ENCODE measurements at regions not wholly inside any gene's neighbourhood (a gene's known extent, or its start where the extent isn't known, plus 50 kb on each side); places are given as distances from the start of the nearest gene placed in this dataset.

- DNase-seq (ENCODE audit: low spot score in 2 of 2) (no peak), ATAC-seq (no peak)
These were observed 419.6 kb upstream of the B3GALT2 start for GRCh38 chr1:193606035-193606434.

GRCh38 chr1:193602705-193603104 is 416.3 kb upstream of the B3GALT2 start:
- Mint-ChIP-seq H3K27ac (no peak overlapping the region), H3K36me3 (no peaks in the 10 kb centered on the region), H3K9me3 (peaks cover 4 to 6% of the 10 kb centered on the region in 2 donors)
- DNase-seq (ENCODE audit: low spot score in 2 of 2) (no peak), ATAC-seq (no peak)

More at GRCh38 chr1:193606035-193606434, 419.6 kb upstream of the B3GALT2 start:
- Mint-ChIP-seq H3K27ac (peak overlapping the region in 1 of 2 donors; percentile 51), H3K9me3 (peaks cover 12 to 14% of the 10 kb centered on the region in 2 donors), H3K36me3 (peaks cover 7 to 10% of the 10 kb centered on the region in 2 donors)

DNA sequence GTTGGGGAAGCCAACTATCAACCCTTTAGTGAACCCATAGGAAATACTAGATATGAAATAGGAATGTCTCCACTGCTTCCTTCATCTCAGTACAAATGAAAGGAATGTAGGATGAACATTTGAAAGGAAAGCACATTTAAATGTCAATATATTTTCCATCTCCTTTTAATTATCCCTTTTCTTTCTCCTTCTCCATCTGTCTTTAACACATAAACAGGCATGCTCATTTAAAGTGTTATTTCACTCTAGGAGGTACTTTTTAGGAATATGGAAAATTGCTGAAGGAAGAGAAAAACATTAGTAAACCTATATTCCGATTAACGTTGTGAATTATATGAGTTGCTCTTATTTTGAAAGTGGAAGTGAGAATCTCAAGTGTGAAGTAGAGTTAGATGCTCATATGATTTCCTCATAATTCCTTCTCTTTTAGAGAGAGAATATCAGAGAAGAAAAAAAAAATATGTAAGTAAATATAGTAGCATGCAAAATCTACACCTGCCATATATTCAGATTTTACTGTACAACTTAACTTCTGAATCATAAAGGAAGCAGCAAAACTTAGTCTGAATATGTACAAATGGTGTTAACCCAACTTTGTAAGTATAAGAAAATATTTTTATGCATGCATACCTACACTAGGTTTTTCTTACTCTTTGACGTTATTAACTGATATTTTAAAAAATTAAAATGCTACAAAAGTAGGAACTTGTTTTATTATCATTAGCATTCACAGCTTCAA is 406.9 kb upstream of the B3GALT2 start:
- ATAC-seq (no peak), DNase-seq (ENCODE audit: low spot score in 2 of 2) (no peak)
- H3K9me3 Mint-ChIP-seq, result peaks cover 0 to 5% of the 10 kb centered on the region in 2 donors
- H3K36me3 Mint-ChIP-seq, result peaks cover 4 to 7% of the 10 kb centered on the region in 2 donors
- no peak overlapping the region for H3K27ac Mint-ChIP-seq

GRCh38 chr1:193592317-193592716 is 405.9 kb upstream of the B3GALT2 start:
- Mint-ChIP-seq H3K36me3 (peaks cover 4 to 7% of the 10 kb centered on the region in 2 donors), H3K27ac (no peak overlapping the region), H3K9me3 (peaks cover 0 to 5% of the 10 kb centered on the region in 2 donors)
- peak in 1 of 2 donors; percentile 59 for ATAC-seq
- no peak for DNase-seq (ENCODE audit: low spot score in 2 of 2)

GRCh38 chr1:193590102-193590501 is 403.7 kb upstream of the B3GALT2 start:
- Mint-ChIP-seq H3K9me3 (no peaks in the 10 kb centered on the region), H3K27ac (no peak overlapping the region), H3K36me3 (no peaks in the 10 kb centered on the region)
- ATAC-seq (no peak), DNase-seq (ENCODE audit: low spot score in 2 of 2) (no peak)

DNA sequence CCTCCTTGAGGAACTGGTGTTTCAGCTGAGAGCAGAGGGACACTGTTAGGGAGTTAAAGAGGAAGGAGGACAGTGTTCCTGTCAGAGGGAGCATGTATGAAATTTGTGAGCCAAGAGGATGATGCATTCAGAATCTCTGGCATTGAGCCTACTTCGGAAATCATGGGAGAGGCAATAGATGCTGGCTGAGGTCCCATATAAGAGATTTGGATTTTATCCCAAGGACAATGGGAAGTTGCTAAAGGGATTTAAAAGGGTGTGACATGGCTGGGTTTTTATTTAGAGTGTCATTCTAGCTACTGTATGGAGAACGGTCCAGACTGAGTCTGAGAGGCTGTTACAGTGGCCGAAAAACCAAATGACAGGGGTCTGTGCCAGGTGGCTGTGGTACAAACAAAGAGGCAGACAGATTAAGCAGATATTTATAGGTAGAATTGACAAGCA is 403.2 kb upstream of the B3GALT2 start:
- Mint-ChIP-seq H3K27ac (no peak overlapping the region), H3K9me3 (no peaks in the 10 kb centered on the region), H3K36me3 (no peaks in the 10 kb centered on the region)
- ATAC-seq (no peak), DNase-seq (ENCODE audit: low spot score in 2 of 2) (no peak)

GRCh38 chr1:193588311-193589082 is 402.1 kb upstream of the B3GALT2 start:
- ATAC-seq, result no peak

DNA sequence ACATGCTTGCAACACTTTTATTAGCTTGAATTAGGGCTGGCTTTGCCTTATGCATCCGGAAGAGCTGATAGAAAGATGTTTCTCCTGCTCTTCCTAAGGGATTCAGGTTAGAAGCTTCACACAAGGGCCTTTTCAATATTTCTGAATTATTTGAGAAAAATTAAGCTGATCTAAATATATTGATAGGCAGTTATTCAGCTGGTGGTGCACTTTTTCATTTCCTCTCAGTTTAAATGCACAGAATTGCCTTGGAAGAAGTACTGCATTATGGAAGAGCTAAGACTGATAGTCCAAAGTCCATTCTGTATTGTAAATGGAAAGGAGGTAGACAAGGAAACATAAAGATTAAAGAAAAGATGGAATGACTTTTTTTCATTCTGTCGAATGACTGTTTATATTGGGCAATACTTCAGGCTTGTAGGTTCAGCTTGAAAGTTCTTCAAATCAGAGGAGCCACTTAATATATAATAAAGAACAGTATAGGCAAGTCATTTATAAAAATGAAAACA is 398.4 kb upstream of the B3GALT2 start:
- peaks cover 3 to 16% of the 10 kb centered on the region in 2 donors for H3K9me3 Mint-ChIP-seq
- ATAC-seq, result no peak
- DNase-seq (ENCODE audit: low spot score in 2 of 2), result no peak
- H3K36me3 Mint-ChIP-seq, result peaks cover 12 to 14% of the 10 kb centered on the region in 2 donors
- no peak overlapping the region for H3K27ac Mint-ChIP-seq

More at GRCh38 chr1:193588311-193589082, 402.1 kb upstream of the B3GALT2 start:
- Mint-ChIP-seq H3K27ac (no peak overlapping the region), H3K36me3 (no peaks in the 10 kb centered on the region), H3K9me3 (peaks cover 0 to 5% of the 10 kb centered on the region in 2 donors)
- no peak for DNase-seq (ENCODE audit: low spot score in 2 of 2)

GRCh38 chr1:193581341-193581740 is 394.9 kb upstream of the B3GALT2 start:
- peaks cover 12 to 14% of the 10 kb centered on the region in 2 donors for H3K36me3 Mint-ChIP-seq
- DNase-seq (ENCODE audit: low spot score in 2 of 2), result no peak
- H3K9me3 Mint-ChIP-seq, result peaks cover 3 to 16% of the 10 kb centered on the region in 2 donors
- no peak overlapping the region for H3K27ac Mint-ChIP-seq
- ATAC-seq, result no peak

DNA sequence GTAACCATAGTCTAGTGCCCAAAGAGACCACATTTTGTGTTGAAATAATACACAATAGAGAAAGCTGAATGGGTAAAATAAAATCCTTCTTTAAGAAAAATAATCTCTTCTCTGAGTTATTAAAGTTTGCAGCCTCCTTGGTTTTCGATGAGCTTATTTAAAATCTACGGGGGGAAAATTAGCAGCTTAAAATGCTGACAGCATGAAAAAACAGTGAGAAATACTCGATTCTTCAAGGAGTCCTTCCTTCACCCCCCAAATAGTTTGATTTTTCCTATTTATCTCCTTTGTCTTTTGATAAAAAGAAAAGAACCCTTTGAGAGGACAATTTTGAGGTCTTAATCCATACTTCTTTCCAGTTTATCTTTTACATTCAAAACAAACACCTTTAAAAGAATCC is 394.0 kb upstream of the B3GALT2 start:
- peaks cover 3 to 16% of the 10 kb centered on the region in 2 donors for H3K9me3 Mint-ChIP-seq

DNA sequence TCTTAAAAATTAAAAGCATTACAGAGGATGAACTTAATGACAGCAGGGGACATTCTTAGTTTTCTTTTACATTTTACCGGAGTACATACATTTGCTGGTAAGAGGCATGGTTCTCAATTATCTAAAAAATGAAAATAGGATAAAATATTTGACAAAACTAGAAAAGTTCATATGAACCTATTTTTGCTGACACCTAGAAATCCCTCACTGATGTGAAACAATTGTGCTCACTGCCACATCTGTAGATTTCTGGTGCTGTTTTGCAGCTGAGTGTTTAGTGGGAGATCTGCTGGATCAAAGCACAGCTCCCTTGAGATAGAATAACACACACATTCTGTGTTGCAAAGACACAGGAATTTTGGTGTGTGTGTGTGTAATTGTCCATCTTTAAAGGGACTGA is 392.9 kb upstream of the B3GALT2 start:
- H3K36me3 Mint-ChIP-seq, result peaks cover 12 to 14% of the 10 kb centered on the region in 2 donors
- ATAC-seq, result no peak
- DNase-seq (ENCODE audit: low spot score in 2 of 2), result no peak
- peaks cover 3 to 16% of the 10 kb centered on the region in 2 donors for H3K9me3 Mint-ChIP-seq
- no peak overlapping the region for H3K27ac Mint-ChIP-seq

More for the DNA sequence above, 394.0 kb upstream of the B3GALT2 start:
- Mint-ChIP-seq H3K27ac (no peak overlapping the region), H3K36me3 (peaks cover 12 to 14% of the 10 kb centered on the region in 2 donors)
- DNase-seq (ENCODE audit: low spot score in 2 of 2), result no peak
- ATAC-seq, result no peak

DNA sequence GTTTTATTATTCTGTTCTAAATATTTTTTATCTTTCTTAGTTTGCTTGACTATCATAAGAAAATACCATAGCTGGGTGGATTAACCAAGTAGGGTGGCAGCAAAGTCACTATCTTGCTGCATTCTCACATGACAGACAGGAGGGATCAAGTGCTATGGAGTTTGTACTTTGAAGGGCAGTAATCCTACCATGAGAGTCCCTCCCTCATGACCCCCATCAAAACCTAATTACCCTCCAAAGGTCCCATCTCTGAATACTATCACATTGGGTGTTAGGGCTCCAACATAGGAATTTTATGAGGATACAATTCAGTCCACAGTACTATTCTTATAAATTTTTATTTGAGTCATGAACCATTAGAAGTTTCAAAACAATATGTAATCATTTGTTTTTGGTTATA is 388.5 kb upstream of the B3GALT2 start:
- ATAC-seq (no peak), DNase-seq (ENCODE audit: low spot score in 2 of 2) (no peak)
- H3K9me3 Mint-ChIP-seq, result peaks cover 9 to 18% of the 10 kb centered on the region in 2 donors
- H3K36me3 Mint-ChIP-seq, result peaks cover 18 to 38% of the 10 kb centered on the region in 2 donors
- H3K27ac Mint-ChIP-seq, result no peak overlapping the region

DNA sequence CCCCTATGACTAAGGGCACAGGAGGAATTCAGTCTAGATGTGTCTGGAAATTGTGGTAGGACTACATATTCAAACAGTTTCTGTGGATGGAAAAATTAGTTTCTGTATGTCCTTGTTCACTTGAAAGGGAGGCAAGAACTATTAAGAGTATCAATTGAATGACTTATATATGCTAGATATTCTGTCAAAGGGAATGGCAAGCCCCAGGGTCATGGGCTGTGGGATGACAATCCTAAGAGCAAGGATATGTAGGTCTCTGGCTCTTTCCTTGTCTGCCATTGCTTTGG is 383.5 kb upstream of the B3GALT2 start:
- Mint-ChIP-seq H3K9me3 (peaks cover 9 to 20% of the 10 kb centered on the region in 2 donors), H3K36me3 (peaks cover 18 to 53% of the 10 kb centered on the region in 2 donors), H3K27ac (peak overlapping the region; percentile 40 to 68)
- DNase-seq (ENCODE audit: low spot score in 2 of 2) (no peak), ATAC-seq (no peak)

- no peak for DNase-seq (ENCODE audit: low spot score in 2 of 2)
- Mint-ChIP-seq H3K9me3 (peaks cover 9 to 20% of the 10 kb centered on the region in 2 donors), H3K27ac (peak overlapping the region; percentile 40 to 68), H3K36me3 (peaks cover 18 to 53% of the 10 kb centered on the region in 2 donors)
- peak; percentile 94 to 97 for ATAC-seq
These were observed 382.9 kb upstream of the B3GALT2 start for GRCh38 chr1:193569096-193569982.

- H3K27ac Mint-ChIP-seq, result peak overlapping the region in 1 of 2 donors; percentile 68
- DNase-seq (ENCODE audit: low spot score in 2 of 2) (no peak), ATAC-seq (no peak)
- peaks cover 11 to 46% of the 10 kb centered on the region in 2 donors for H3K36me3 Mint-ChIP-seq
- peaks cover 3 to 13% of the 10 kb centered on the region in 2 donors for H3K9me3 Mint-ChIP-seq
These were observed 382.1 kb upstream of the B3GALT2 start for GRCh38 chr1:193568512-193568911.

DNA sequence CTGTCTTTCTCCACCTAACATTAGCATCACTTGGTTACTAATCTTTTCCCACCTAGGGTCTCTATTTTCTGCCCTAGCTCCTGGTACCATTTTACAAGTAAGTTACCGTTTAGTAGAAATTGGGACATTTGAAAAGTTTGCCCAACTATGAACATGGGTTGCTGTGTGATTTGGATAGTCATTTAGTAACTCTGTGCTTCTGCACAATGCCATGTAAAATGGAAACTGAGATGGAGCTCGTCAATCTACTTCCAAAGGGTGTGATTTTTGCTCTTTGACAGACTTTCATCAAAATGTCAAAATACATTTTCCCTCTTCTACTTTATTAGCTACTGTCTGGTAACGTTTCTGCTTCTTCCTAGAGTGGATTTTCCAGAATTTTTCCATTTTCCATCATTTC is 381.5 kb upstream of the B3GALT2 start:
- H3K36me3 Mint-ChIP-seq, result peaks cover 5 to 44% of the 10 kb centered on the region in 2 donors
- no peak for DNase-seq (ENCODE audit: low spot score in 2 of 2)
- peak in 1 of 2 donors; percentile 47 for ATAC-seq
- peaks cover 0 to 13% of the 10 kb centered on the region in 2 donors for H3K9me3 Mint-ChIP-seq
- H3K27ac Mint-ChIP-seq, result peak overlapping the region; percentile 63 to 68

All from activated naive CD4-positive, alpha-beta T cell treated with anti-CD3 and anti-CD28 coated beads, Interleukin-2, amount 50 U/mL, for 72 hours (primary cell).